ENCODE measurements at regions not wholly inside any gene's neighbourhood (a gene's known extent, or its start where the extent isn't known, plus 50 kb on each side); places are given as distances from the start of the nearest gene placed in this dataset.

GRCh38 chr13:44219577-44220548 is 153.8 kb upstream of the SERP2 start:
- ATAC-seq, result no peak
- intact Hi-C loops (cut with DNase I, micrococcal nuclease), result no loop called here

GRCh38 chr13:44220948-44221347 is 152.7 kb upstream of the SERP2 start:
- intact Hi-C loops (cut with DNase I, micrococcal nuclease), result no loop called here
- ATAC-seq (no peak), DNase-seq (no peak)

More at GRCh38 chr13:44219577-44220548, 153.8 kb upstream of the SERP2 start:
- no peak for DNase-seq

GRCh38 chr13:44221657-44222056 is 152.0 kb upstream of the SERP2 start:
- intact Hi-C loops (cut with DNase I, micrococcal nuclease), result no loop called here
- no peak for ATAC-seq
- no peak for DNase-seq

- no peak for ATAC-seq
- intact Hi-C loops (cut with DNase I, micrococcal nuclease), result no loop called here
- DNase-seq, result no peak
Observed at GRCh38 chr13:44223770-44224444, 149.7 kb upstream of the SERP2 start.

- DNase-seq (no peak), ATAC-seq (no peak)
- intact Hi-C loops (cut with DNase I, micrococcal nuclease), result no loop called here
Observed at GRCh38 chr13:44224450-44225149, 149.0 kb upstream of the SERP2 start.

GRCh38 chr13:44229371-44230030 is 144.1 kb upstream of the SERP2 start:
- intact Hi-C loops (cut with DNase I, micrococcal nuclease), result loop anchor here in 1 of 2 donors (2.0 kb wide), 1 partner anchor 41 kb away; no protein-coding TSS in a partner anchor
- ATAC-seq, result no peak
- DNase-seq, result no peak

GRCh38 chr13:44230071-44230470 is 143.6 kb upstream of the SERP2 start:
- intact Hi-C loops (cut with DNase I, micrococcal nuclease), result loop anchor here in 1 of 2 donors (2.0 kb wide), 1 partner anchor 41 kb away; no protein-coding TSS in a partner anchor
- ATAC-seq (no peak), DNase-seq (no peak)

GRCh38 chr13:44230736-44231135 is 142.9 kb upstream of the SERP2 start:
- intact Hi-C loops (cut with DNase I, micrococcal nuclease), result loop anchor here in 1 of 2 donors (2.0 kb wide), 1 partner anchor 40 kb away; no protein-coding TSS in a partner anchor
- DNase-seq (no peak), ATAC-seq (no peak)

GRCh38 chr13:44231786-44232516 is 141.7 kb upstream of the SERP2 start:
- DNase-seq (peak; percentile 39 to 89), ATAC-seq (peak; percentile 77)
- intact Hi-C loops (cut with DNase I, micrococcal nuclease), result loop anchor here in 1 of 2 donors (2.0 kb wide), 1 partner anchor 39 kb away; no protein-coding TSS in a partner anchor

- DNase-seq (no peak), ATAC-seq (peak; percentile 52)
- intact Hi-C loops (cut with DNase I, micrococcal nuclease), result no loop called here
Observed at GRCh38 chr13:44232774-44233173, 140.8 kb upstream of the SERP2 start.

- intact Hi-C loops (cut with DNase I, micrococcal nuclease), result no loop called here
- ATAC-seq, result no peak
- no peak for DNase-seq
Observed at GRCh38 chr13:44234566-44234965, 139.1 kb upstream of the SERP2 start.

GRCh38 chr13:44236370-44236769 is 137.3 kb upstream of the SERP2 start:
- intact Hi-C loops (cut with DNase I, micrococcal nuclease), result no loop called here
- no peak for ATAC-seq

GRCh38 chr13:44236801-44237207 is 136.8 kb upstream of the SERP2 start:
- DNase-seq, result no peak
- ATAC-seq, result no peak
- intact Hi-C loops (cut with DNase I, micrococcal nuclease), result no loop called here

More at GRCh38 chr13:44236370-44236769, 137.3 kb upstream of the SERP2 start:
- no peak for DNase-seq

GRCh38 chr13:44237276-44237767 is 136.3 kb upstream of the SERP2 start:
- DNase-seq, result peak in 1 of 2 donors; percentile 46
- intact Hi-C loops (cut with DNase I, micrococcal nuclease), result no loop called here
- ATAC-seq, result peak; percentile 26

- peak; percentile 72 for ATAC-seq
- intact Hi-C loops (cut with DNase I, micrococcal nuclease), result no loop called here
- DNase-seq, result no peak
Observed at GRCh38 chr13:44237881-44238421, 135.7 kb upstream of the SERP2 start.

GRCh38 chr13:44240611-44241145 is 132.9 kb upstream of the SERP2 start:
- DNase-seq (no peak), ATAC-seq (no peak)
- intact Hi-C loops (cut with DNase I, micrococcal nuclease), result no loop called here

GRCh38 chr13:44241638-44242037 is 132.0 kb upstream of the SERP2 start:
- no peak for ATAC-seq
- intact Hi-C loops (cut with DNase I, micrococcal nuclease), result no loop called here
- DNase-seq, result no peak
